GM12878 (cell line): ENCODE measurements at regions not wholly inside any gene's neighbourhood (a gene's known extent, or its start where the extent isn't known, plus 50 kb on each side); places are given as distances from the start of the nearest gene placed in this dataset.

ENCODE experiments used
- BRCA1 ChIP-seq: IDR thresholded peaks from 2 replicates; pipeline ENCODE4 v1.6.1; 2011; ENCODE audit warnings: low read depth, low read length, improper control_type of control experiment
- POLR2AphosphoS5 ChIP-seq: IDR thresholded peaks from 2 replicates; pipeline ENCODE4 v1.6.1; 2011; ENCODE audit warnings: mild to moderate bottlenecking, low read length, inconsistent platforms
- SRF ChIP-seq, 2 experiments: IDR thresholded peaks; 2 replicates each; pipeline ENCODE4 v1.6.1; 2011; ENCODE audit warnings: low read depth in 2 of 2, low read length in 2 of 2, mild to moderate bottlenecking in 1 of 2, moderate library complexity in 1 of 2
- TCF12 ChIP-seq: IDR thresholded peaks from 2 replicates; pipeline ENCODE4 v1.6.1; 2011; ENCODE audit warnings: low read depth, mild to moderate bottlenecking, low read length

DNA sequence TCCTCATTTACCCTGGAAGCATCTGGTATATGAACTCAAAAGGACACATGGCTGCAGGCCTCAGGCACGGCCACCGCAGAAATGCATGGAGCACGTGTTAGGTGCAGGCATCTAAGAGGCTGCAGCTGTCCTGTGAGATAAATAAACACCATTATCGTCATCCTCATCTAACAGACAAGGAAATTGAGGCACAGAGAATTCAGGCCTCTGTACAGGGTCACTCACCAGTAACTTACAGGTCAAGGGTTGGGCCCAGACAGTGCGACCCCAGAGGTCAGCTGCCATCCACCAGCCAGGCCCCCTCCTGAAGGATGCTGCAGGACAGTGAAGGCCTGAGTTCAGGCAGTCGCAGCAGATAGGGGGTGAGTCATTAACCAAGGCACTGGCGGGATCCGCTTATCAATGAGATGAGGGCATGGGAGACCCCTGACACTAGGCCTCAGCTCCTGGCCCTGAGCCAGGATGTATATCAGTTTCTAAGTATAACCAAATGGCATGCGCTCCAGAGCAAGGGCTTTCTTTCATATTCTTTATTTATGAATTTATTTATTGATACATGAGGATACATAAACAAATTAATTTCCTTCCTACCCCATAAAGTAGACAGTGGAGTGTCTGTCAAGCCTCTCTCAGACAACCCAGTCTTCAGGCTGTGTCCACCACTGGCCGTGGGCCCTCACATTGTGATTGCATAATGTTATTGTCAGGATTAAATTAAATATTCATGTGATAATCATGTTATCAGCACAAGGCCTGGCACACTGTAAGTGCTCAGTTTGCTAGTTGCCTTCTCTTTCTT lies 316.9 kb downstream of the QKI start:
- TF ChIP-seq TCF12: no peak
- no peak for TF ChIP-seq POLR2AphosphoS5
- TF ChIP-seq BRCA1: no peak
- TF ChIP-seq SRF (IDR thresholded peaks at IDR 0.05; ENCODE audit: low read depth in 2 of 2, low read length in 2 of 2): no peak
